BE2C (cell line): ENCODE measurements at regions not wholly inside any gene's neighbourhood (a gene's known extent, or its start where the extent isn't known, plus 50 kb on each side); places are given as distances from the start of the nearest gene placed in this dataset.

ENCODE experiments used
- DNase-seq: peaks from one replicate; pipeline ENCODE4 v3.0.0-alpha.2; 2020
- H3K27me3 ChIP-seq: fragments of 250-450 bp; sonication (Bioruptor Pico); 2 replicates; pipeline ENCODE4 v1.5.1; 2020; ENCODE audit warnings: mild to moderate bottlenecking
- H3K36me3 ChIP-seq: fragments of 250-450 bp; sonication (Bioruptor Pico); 2 replicates; pipeline ENCODE4 v1.5.1; 2020; ENCODE audit warnings: mild to moderate bottlenecking
- H3K4me1 ChIP-seq: fragments of 250-450 bp; sonication (Bioruptor Pico); 2 replicates; pipeline ENCODE4 v1.5.1; 2020
- H3K4me3 ChIP-seq: 2 replicates; pipeline ENCODE4 v1.5.1; 2011; ENCODE audit warnings: low read depth, low read length
- H3K9me3 ChIP-seq: fragments of 250-450 bp; sonication (Bioruptor Pico); 2 replicates; pipeline ENCODE4 v1.5.1; 2020
- TF ChIP-seq, protein P1 (sequence below): IDR thresholded peaks from 2 replicates; pipeline ENCODE4 v1.5.1; 2012; ENCODE audit warnings: mild to moderate bottlenecking, low read depth, low read length

DNA sequence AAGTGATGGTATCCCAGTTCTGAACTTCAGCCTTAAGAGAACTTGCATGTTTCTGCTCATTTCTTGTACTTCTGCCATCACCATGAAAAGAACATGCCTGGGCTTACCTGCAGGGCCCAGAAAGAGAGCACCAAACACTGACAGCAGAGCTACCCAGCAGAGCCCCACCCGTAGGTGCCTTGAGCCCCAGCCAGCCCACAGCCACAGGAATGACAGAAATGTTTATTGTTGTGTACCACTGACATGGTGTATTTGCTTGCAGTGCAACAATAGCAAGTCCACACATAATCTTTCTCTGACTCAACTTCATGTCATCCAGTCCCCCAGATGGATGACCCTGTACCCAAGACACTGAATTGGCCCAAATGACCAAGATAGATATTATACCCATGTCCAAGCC is 195.2 kb downstream of the TSHZ3 start:
- H3K9me3 ChIP-seq: no peaks in the 10 kb centered on the region
- H3K4me3 ChIP-seq: no peak overlapping the region
- no peak for DNase-seq
- TF ChIP-seq, protein P1, sequence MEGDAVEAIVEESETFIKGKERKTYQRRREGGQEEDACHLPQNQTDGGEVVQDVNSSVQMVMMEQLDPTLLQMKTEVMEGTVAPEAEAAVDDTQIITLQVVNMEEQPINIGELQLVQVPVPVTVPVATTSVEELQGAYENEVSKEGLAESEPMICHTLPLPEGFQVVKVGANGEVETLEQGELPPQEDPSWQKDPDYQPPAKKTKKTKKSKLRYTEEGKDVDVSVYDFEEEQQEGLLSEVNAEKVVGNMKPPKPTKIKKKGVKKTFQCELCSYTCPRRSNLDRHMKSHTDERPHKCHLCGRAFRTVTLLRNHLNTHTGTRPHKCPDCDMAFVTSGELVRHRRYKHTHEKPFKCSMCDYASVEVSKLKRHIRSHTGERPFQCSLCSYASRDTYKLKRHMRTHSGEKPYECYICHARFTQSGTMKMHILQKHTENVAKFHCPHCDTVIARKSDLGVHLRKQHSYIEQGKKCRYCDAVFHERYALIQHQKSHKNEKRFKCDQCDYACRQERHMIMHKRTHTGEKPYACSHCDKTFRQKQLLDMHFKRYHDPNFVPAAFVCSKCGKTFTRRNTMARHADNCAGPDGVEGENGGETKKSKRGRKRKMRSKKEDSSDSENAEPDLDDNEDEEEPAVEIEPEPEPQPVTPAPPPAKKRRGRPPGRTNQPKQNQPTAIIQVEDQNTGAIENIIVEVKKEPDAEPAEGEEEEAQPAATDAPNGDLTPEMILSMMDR: no peak
- H3K27me3 ChIP-seq: no peaks in the 10 kb centered on the region
- H3K4me1 ChIP-seq: no peaks in the 10 kb centered on the region
- H3K36me3 ChIP-seq: no peaks in the 10 kb centered on the region

DNA sequence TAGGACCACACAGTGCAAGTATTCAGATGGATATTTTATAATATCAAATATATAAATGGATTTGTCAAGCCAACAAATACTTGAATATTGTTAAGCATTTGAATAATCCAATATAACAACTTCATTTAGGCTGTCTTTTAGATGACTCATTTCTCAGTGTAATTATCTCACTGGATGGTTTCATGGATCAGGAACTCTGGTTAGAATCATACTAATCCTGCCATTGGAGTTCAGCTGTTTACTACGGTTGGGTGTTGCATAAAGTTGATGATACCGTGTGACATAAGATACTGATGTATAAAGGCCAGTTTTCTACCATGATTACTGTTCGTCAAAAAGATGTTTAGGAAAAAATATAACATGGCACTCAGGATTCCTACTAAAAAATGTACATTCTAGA is 196.3 kb downstream of the TSHZ3 start:
- TF ChIP-seq, protein P1: no peak

DNA sequence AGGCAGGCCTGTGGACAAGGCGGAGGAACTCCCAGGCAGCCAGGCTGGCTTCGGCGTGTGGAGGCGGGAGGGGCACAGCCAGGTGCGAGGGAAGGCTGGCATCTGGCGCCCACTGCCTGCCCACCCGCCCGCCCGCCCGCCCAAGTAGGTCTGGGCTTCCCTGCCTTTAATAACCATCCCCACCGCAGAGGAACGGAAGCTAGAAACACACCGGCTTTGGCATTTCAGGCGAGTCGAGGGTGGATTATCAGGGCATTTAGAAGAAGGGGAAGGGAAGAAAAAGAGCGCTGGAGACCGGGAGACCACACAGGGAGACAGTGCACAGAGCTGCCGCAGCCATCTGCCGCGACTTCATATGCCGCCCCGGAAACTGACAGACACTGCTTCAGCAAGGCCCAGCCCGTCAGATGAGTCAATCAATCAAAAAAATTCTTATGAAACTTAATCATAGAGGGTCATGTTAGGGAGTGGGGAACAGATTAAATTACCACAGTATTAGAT is 199.7 kb downstream of the TSHZ3 start:
- Histone ChIP-seq H3K4me3 (no peak overlapping the region), H3K36me3 (no peaks in the 10 kb centered on the region), H3K9me3 (no peaks in the 10 kb centered on the region), H3K4me1 (no peaks in the 10 kb centered on the region), H3K27me3 (no peaks in the 10 kb centered on the region)
- DNase-seq: no peak
- TF ChIP-seq, protein P1: no peak

More for the DNA sequence above, 196.3 kb downstream of the TSHZ3 start:
- Histone ChIP-seq H3K36me3 (no peaks in the 10 kb centered on the region), H3K9me3 (no peaks in the 10 kb centered on the region), H3K4me3 (no peak overlapping the region), H3K4me1 (no peaks in the 10 kb centered on the region), H3K27me3 (no peaks in the 10 kb centered on the region)
- DNase-seq: no peak

DNA sequence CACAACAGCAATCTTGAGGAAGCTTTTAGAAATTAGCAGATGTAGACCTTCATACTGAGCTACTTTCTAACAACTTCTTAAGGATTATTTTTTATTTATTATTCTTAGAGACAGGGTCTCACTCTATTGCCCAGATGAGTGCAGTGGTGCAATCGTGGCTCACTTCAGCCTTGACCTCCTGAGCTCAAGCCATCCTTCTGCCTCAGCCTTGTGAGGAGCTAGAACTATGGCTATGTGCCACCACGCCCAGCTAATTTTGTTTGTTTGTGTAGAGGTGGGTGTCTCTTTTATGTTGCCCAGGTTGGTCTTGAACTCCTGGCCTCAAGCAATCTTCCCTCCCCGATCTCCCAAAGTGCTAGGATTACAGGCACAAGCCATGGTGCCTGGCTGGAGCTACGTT is 200.6 kb downstream of the TSHZ3 start:
- Histone ChIP-seq H3K9me3 (no peaks in the 10 kb centered on the region), H3K36me3 (no peaks in the 10 kb centered on the region), H3K27me3 (no peaks in the 10 kb centered on the region), H3K4me1 (no peaks in the 10 kb centered on the region), H3K4me3 (no peak overlapping the region)
- TF ChIP-seq, protein P1: no peak
- no peak for DNase-seq

DNA sequence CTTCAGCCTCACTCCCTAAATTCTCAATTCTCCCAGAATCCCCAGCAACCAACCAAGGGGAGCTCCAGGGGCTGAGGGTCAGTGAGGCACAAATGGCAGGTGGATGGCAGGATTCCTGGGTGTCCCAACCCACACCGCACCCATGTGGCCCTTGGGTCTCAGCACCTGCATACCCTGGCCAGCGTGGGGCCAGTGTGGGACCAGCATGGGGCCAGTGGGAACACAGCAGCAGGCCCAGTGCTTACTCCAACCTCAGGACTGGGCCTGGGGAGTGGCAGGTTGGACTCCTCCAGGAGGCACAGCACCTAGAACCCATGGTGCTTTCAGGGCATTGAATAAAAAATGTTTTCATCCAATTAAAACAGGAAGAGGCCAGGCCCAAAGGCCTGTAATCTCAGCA is 202.0 kb downstream of the TSHZ3 start:
- TF ChIP-seq, protein P1: no peak
- Histone ChIP-seq H3K4me1 (no peaks in the 10 kb centered on the region), H3K27me3 (no peaks in the 10 kb centered on the region), H3K36me3 (no peaks in the 10 kb centered on the region), H3K9me3 (no peaks in the 10 kb centered on the region), H3K4me3 (no peak overlapping the region)
- no peak for DNase-seq

DNA sequence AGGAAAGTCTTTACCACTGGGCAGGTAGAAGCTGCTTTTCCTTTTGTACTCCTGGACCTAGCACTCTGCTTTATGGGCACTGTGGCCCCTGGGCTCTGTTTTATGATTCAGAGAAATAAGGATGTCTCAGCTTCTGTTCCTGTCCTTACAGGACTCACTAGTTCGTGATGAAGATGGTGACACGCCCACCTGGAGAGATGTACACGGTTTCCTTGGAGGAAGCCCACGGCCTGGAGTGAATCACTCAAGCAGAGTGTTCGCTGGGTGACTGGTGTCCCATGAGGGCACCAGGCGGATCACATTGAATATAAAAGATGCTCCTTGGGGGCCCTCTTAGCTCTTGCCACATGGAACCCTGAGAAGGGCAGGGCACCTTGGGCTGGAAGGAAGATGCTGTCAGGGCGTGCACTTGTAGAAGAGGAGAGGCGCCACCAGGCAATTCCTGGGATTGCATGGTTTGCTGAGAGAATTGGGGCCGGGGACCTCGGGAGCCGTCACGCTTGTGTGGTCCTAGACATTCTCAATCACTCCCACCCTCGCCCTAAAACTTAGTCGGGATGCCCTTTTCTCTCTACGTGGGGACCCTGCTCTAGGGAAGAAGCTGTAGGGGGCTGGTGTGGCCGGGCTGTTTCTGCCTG is 202.6 kb downstream of the TSHZ3 start:
- H3K4me1 ChIP-seq: no peaks in the 10 kb centered on the region
- H3K36me3 ChIP-seq: no peaks in the 10 kb centered on the region
- H3K27me3 ChIP-seq: no peaks in the 10 kb centered on the region
- H3K4me3 ChIP-seq: no peak overlapping the region
- DNase-seq: no peak
- TF ChIP-seq, protein P1: no peak
- H3K9me3 ChIP-seq: no peaks in the 10 kb centered on the region
